ES-I3 (cell line): ENCODE measurements at regions not wholly inside any gene's neighbourhood (a gene's known extent, or its start where the extent isn't known, plus 50 kb on each side); places are given as distances from the start of the nearest gene placed in this dataset.

Source experiments
- H3K36me3 ChIP-seq: 2 replicates; pipeline ENCODE4 v1.6.1; 2013; ENCODE audit warnings: mild to moderate bottlenecking, low read length, control low read depth, moderate library complexity; ENCODE audit not compliant: insufficient read depth
- H3K4me1 ChIP-seq: 2 replicates; pipeline ENCODE4 v1.6.1; 2013; ENCODE audit warnings: mild to moderate bottlenecking, control low read depth, low read length; ENCODE audit not compliant: insufficient read depth
- H3K9ac ChIP-seq: 2 replicates; pipeline ENCODE4 v1.6.1; 2013; ENCODE audit warnings: low read depth, mild to moderate bottlenecking, low read length, moderate library complexity
- H3K9me3 ChIP-seq: 2 replicates; pipeline ENCODE4 v1.6.1; 2013; ENCODE audit warnings: mild to moderate bottlenecking, low read length, moderate library complexity; ENCODE audit not compliant: control insufficient read depth, insufficient read depth

DNA sequence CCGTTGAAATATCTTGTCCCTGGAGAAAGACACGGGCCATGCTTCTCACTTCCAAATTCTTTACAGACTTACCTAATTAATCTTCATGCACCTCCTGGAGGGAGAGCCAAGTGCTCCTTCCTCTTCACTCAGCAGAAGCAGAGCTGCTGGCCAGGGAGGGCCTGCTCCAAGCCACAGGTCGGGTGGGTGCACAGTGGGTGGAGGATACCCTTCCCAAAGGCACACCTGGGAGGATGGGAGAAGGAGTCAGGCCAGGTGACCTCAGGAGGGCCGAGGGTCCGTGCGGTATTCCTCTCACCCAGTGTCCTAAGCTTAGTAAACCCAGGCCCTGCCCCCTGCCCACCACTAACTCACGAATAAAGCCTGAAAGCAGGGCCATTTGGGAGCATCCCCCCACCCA, 171.3 kb upstream of the RPL38 start:
- Histone ChIP-seq H3K9me3 (no peaks in the 10 kb centered on the region), H3K9ac (no peak overlapping the region), H3K36me3 (no peaks in the 10 kb centered on the region), H3K4me1 (peaks cover 6% of the 10 kb centered on the region; the same call in 1 of the 2 replicates)

DNA sequence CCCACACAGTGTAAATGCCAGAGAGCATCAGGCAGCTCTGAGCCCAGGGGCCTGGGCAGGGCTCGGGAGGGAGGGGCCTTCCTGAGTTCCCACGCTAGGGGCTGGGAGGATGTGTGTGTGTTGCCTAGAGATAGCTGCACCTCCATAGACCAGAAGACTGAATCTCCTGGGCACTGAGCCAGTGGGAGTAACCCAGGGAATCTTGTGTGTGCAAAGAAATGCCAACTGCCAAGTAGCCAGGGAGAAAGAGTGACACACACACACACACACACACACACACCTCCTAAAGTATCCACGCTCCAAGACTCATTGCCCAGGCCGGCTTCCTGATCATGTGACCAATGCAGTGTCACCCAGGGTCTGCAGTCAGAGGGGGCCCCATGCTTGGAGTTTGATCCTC, 166.2 kb upstream of the RPL38 start:
- H3K4me1 ChIP-seq = peaks cover 3% of the 10 kb centered on the region; the same call in 1 of the 2 replicates
- no peak overlapping the region for H3K9ac ChIP-seq
- H3K9me3 ChIP-seq = no peaks in the 10 kb centered on the region
- no peaks in the 10 kb centered on the region for H3K36me3 ChIP-seq

- Histone ChIP-seq H3K9me3 (no peaks in the 10 kb centered on the region), H3K36me3 (no peaks in the 10 kb centered on the region), H3K4me1 (peaks cover 7% of the 10 kb centered on the region; the same call in 1 of the 2 replicates), H3K9ac (no peak overlapping the region)
These were observed 163.2 kb upstream of the RPL38 start for GRCh38 chr17:74040291-74040690.

DNA sequence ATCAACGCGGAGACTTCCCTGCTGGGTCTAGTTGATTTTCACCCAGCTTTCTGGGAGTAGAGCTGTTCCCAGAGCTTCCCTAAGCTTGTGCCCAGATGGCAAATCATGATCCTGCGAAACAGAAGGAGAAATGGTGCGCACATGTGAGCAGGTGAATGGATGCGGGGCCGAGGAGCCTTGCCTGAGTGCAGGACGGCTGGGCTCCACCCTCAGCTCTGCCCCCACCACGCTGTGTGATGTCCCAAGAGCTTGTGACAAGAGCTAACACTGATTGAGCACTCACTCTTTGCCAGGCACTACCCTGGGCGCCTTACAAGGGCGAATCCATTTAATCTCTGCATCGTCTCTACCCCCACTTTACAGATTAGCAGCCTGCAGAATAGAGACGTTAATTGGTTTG, 162.7 kb upstream of the RPL38 start:
- Histone ChIP-seq H3K9ac (no peak overlapping the region), H3K36me3 (no peaks in the 10 kb centered on the region), H3K4me1 (peaks cover 7% of the 10 kb centered on the region; the same call in 1 of the 2 replicates), H3K9me3 (no peaks in the 10 kb centered on the region)

DNA sequence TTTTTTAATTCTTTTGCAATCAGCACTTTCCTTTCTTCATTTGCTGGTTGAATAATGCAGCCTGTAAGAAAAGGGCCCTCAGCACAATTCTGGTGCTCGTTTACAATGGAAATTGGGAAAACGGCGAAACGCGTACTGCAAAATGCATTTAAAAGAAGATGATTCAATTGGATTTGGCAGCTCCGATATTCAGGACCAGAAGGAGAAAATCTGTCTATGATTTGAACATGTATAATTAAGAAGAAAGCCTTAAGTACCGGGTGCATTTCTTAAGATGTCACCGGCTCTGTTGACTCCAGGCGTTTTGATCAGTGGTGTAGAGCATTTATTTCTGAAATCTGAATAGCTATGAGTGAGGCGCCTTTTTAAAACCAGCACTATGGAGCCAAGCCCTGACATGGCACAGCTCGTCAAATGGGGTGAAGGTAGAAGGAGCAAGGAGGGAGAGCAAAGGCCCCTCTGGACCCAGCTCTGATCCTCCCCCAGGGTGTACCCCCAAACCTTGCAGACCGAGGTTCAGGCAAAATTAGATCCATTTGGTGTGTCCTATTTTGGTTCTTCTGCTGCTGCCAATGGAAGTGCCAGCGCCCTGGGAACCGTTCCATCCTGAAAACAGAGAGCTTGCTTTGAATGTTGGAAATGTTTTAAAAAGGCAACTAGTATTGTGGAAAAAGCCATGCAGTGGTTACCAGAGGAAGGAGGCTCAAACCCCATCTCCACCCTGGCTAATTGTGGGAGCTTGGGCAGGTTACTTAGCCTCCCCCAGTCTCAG, 161.4 kb upstream of the RPL38 start:
- Histone ChIP-seq H3K4me1 (peaks cover 12% of the 10 kb centered on the region; the same call in 1 of the 2 replicates), H3K9ac (no peak overlapping the region)

DNA sequence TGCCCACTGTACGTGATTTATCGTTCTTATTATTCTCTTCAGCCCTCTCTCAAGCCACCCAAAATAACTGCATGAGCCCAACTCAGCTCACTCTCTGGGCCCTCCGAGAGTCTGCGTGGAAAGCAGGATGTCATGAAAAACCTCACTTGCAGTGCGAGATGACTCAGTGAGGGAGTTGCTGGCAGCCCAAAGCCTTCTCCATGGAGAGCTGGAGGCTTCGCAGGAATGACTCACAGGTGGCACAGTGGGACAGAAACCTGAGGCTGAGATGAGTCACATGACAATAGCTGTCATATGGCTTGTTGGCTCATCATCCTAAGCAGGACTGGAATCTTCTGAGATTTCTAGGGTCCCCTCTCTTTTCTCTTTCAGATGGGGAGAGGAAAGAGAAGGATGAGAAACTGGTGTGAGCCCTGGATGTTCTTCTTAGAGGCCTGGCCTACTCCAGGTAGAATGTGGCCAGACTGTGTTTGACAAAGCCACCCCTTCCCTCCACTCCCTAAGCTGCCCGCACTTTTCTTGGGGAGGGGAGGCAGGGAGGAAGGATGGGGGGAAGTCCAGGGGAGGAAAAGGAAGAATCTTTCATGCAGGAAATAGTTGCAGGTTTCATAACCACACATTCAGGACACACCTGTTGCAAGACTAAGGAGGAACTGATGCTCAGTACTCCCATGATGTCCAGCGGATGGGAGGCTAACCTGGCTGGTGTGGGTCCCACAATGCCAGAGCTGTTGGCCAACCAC, 160.6 kb upstream of the RPL38 start:
- Histone ChIP-seq H3K9me3 (no peaks in the 10 kb centered on the region), H3K4me1 (peaks cover 12% of the 10 kb centered on the region; the same call in 1 of the 2 replicates), H3K9ac (no peak overlapping the region), H3K36me3 (no peaks in the 10 kb centered on the region)

More for the DNA sequence above, 161.4 kb upstream of the RPL38 start:
- Histone ChIP-seq H3K9me3 (no peaks in the 10 kb centered on the region), H3K36me3 (no peaks in the 10 kb centered on the region)

DNA sequence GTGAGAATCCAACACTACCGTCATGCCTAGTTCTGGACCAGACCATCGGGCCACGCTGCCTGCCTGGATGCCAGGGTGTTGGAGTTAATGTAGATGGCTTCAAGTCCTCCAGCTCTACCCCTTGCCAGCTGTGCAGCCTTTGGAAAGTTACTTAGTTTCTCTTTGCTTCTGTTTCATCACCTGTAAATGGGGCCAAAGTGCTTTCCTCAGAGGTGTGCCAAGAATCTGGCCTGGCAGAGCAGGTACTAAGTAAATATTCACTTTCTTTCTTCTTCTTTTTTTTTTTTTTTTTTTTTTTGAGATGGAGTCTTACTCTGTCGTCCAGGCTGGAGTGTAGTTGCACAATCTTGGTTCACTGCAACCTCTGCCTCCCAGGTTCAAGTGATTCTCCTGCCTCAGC, 159.5 kb upstream of the RPL38 start:
- H3K36me3 ChIP-seq = no peaks in the 10 kb centered on the region
- H3K9me3 ChIP-seq = no peaks in the 10 kb centered on the region
- H3K4me1 ChIP-seq = peaks cover 12% of the 10 kb centered on the region; the same call in 1 of the 2 replicates
- H3K9ac ChIP-seq = no peak overlapping the region

GRCh38 chr17:74045608-74046280, 157.7 kb upstream of the RPL38 start:
- Histone ChIP-seq H3K9ac (no peak overlapping the region), H3K9me3 (no peaks in the 10 kb centered on the region), H3K4me1 (peaks cover 12% of the 10 kb centered on the region; the same call in 1 of the 2 replicates), H3K36me3 (no peaks in the 10 kb centered on the region)

DNA sequence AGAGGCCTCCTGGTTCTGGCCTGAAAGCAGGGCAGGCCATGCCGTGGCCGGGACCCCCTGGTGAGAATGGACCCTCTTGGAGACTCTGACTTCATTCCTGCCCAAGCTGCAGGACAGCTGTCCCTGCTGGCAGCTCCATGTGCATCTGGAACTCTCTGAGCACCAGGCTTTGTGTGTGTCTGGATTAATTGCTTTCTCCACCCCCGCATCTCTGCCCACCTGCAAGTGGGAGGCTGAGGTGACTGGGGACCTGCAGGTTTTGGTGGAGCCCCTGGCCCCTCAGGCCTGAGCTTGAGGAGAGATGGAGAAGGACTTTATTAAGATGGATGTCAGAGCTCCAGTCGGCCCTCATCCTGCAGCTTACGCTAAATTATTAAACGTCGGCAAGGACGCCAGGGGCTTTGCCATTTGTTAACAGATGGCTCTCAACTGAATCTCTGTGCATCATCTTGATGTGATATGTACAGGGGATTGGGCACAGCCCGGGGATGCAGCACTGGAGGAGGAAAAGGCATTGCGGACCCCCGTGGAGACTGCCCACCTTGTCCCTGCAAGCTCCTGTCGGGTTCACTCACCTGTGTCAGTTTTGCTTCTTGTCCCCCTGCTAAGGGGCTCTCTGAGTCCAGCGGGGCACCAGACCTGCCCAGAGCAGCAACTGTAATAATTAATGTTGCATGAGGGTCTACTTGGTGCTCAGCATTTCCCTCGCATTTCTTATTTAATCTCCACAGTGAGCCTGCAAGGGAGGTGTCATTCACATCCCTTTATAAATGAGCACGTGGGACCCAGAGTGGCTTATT, 154.1 kb upstream of the RPL38 start:
- no peak overlapping the region for H3K9ac ChIP-seq
- H3K4me1 ChIP-seq = peaks cover 5% of the 10 kb centered on the region; the same call in 1 of the 2 replicates
- H3K36me3 ChIP-seq = no peaks in the 10 kb centered on the region
- no peaks in the 10 kb centered on the region for H3K9me3 ChIP-seq

GRCh38 chr17:74049967-74050458, 153.5 kb upstream of the RPL38 start:
- no peaks in the 10 kb centered on the region for H3K36me3 ChIP-seq
- H3K4me1 ChIP-seq = peaks cover 5% of the 10 kb centered on the region; the same call in 1 of the 2 replicates
- H3K9ac ChIP-seq = no peak overlapping the region
- no peaks in the 10 kb centered on the region for H3K9me3 ChIP-seq

DNA sequence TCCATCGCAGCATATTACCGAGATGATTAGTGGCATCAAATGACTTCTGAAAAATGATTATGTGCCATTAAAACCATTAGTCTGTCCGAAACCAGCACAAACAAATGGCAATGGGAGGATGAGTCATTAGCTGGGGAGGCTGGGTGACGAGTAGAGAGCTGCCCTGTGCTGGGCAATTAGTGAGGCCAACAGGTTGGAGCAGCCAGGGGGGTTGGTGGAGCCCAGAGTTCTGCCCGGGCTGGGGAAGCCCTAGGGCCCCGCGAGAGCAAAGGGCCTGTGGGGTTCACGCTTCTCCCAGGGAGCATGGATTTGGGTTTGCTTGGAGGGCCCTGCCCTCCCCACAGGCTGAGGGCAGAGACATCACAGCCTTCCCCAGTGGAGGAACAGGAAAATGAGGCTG, 152.1 kb upstream of the RPL38 start:
- H3K36me3 ChIP-seq = no peaks in the 10 kb centered on the region
- H3K9me3 ChIP-seq = no peaks in the 10 kb centered on the region
- H3K4me1 ChIP-seq = peaks cover 5% of the 10 kb centered on the region; the same call in 1 of the 2 replicates
- H3K9ac ChIP-seq = no peak overlapping the region

GRCh38 chr17:74052993-74053711, 150.3 kb upstream of the RPL38 start:
- H3K9me3 ChIP-seq = no peaks in the 10 kb centered on the region
- no peaks in the 10 kb centered on the region for H3K36me3 ChIP-seq
- H3K4me1 ChIP-seq = peaks cover 5% of the 10 kb centered on the region; the same call in 1 of the 2 replicates
- H3K9ac ChIP-seq = no peak overlapping the region

- Histone ChIP-seq H3K4me1 (peaks cover 5% of the 10 kb centered on the region; the same call in 1 of the 2 replicates), H3K9me3 (no peaks in the 10 kb centered on the region), H3K36me3 (no peaks in the 10 kb centered on the region), H3K9ac (no peak overlapping the region)
These were observed 149.8 kb upstream of the RPL38 start for GRCh38 chr17:74053712-74054078.
